Stimulated activated CD4-positive, alpha-beta T cell treated with anti-CD3 and anti-CD28 coated beads, Interleukin-2, amount 100 ng/mL, for 24 hours (primary cell): ENCODE measurements at regions not wholly inside any gene's neighbourhood (a gene's known extent, or its start where the extent isn't known, plus 50 kb on each side); places are given as distances from the start of the nearest gene placed in this dataset.

Experiments used
- DNase-seq, 2 donors: peaks; one replicate each; pipeline ENCODE4 v3.0.0-alpha.2; 2020

- DNase-seq = no peak
Observed at GRCh38 chr4:4689694-4690440, 148.0 kb upstream of the STX18 start.

- DNase-seq = no peak
Observed at GRCh38 chr4:4687935-4688727, 146.3 kb upstream of the STX18 start.

- DNase-seq = no peak
Observed at GRCh38 chr4:4687100-4687499, 145.3 kb upstream of the STX18 start.

DNA sequence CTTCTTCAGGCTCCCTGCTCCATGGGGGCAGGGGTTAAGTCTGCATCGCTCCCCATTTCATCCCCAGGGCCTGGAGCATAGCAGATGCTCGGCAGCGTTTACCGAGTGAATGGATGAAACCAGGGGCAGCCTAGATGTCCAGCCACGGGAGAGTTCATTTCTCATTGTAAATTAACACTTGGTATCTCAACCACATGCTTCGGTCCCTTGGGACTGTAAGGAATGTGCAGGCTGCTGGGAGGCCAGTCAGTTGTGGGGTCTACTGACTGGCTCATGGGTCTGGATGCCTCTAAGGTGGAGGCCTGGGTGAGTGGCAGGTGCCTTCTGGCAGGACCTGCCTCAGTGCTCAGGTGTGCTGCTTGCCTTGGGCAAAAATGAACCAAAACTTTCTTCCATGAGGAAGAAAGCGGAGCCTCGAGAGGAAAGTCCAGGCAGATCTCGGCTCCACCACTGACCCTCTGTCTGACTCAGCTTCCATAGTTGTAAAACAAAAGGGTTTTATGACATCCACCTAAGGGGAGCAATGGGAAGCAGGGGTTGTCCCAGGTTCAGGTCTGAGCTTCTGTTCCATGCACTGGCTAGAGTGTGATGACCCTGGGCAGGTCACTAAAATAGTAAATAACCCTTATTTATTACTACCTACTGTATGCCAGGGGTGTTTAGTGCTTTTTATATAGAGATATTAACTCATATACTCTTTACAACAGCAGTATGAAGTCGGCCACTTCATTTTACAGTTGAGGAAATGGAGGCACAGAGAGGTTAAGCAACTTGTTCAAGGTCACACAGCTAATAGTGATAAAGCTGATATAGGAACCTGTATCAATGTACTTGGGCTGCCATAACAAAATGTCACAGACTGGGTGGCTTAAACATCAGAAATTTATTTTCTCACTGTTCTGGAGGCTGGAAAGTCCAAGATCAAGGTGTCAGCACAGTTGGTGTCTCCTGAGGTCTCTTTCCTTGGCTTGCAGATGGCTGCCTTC is 144.3 kb upstream of the STX18 start:
- DNase-seq = no peak

DNA sequence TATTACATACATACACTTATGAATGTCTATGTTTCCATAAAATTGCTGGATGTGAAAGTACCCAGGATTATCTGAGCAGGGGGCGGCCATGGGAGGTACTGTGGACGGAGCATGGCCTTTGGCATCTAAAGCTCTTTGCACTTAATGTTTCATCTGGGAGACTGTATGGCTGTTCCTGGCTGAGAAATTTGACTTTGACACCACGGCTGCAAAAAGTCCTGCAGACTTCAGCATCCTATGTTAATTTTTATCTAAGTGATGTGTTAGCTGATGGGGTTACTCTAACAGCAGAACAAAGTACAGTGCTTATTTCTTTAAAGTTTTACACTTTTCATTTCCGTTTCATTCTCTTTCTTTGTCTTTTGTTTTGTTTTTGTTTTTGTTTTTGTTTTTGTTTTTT is 139.8 kb upstream of the STX18 start:
- DNase-seq = no peak

GRCh38 chr4:4680758-4681157 is 138.9 kb upstream of the STX18 start:
- no peak for DNase-seq

DNA sequence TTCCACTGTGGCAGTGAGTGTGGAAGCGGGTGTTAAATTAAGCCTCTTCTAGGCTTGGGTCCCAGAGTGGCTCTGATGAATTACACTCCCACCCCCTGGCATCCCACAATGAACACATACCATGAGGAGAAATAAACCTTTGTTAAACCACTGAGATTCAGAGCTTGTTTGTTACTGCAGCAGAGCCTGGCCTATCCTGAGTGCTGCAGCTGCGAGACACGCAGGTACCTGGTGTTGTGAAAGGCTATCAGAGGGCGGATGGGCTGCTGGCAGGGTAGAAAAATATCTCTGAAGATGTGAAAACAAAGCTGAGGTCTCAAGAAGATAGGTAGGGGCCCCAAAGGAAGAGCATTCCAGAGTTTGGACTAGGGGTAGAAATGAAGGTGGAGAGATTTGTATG is 138.4 kb upstream of the STX18 start:
- DNase-seq = no peak

DNA sequence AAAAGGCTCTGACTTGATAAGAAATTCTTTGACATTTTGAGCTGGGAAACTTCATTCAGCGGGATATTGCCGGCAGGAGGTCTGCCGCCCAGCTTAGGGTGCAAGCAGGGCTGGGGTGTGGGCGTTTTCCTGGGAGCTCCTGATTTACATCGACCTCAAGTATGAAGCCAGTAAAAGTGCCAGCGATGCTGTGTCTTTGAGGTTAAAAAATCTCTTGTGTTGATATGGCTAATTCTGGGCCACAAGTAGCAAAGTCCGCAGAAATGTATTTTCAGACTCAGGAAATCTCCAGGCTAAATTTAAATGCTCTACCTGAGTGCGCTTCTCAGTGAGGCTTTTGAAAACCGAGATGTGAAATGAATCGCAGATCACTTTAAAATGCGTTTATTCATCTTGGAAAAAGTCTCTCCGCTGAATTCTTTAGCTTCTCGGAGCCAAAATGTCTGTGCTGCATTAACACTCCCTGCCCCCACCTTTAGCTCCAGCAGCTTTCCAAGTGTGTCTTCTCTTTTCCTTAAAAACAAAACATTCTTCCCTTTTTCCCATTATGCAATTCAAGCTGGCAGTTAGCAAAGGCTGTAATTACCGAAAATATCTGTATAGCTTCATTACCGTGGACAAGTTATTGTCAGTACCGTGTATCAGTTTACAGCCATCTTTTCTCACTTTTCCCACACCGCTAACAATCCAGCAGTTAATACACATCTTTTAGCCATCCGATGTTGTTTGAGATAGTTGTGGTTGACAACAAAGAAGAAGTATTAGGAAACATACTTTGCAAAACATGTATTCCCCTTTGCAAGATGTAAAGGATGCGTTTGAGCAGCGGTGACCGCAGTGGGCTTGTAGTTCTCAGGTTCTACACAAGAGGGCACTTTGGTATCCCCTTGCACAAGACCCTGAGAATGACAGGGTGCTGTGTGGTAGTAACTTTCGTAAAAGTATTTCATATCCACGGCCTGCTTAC is 136.0 kb upstream of the STX18 start:
- DNase-seq = no peak

DNA sequence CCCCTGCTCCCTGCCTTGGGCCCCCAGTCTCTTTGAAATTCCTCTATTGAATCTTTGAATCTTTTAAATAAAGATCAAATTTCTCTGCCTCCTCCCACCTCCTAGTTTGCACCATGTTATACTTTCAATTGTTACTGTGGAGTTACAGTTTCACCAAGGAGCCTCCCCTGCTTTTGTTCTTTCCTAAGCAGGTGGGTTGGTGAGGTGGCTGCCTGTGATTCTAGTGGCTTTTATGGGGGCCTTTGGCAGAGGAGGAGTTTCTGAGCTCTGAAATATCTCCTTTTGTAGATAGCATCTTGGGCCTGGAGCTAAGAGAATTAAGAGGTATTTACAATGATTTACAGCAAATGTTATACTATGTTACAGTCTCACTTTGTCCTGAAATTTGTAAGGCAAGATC is 133.8 kb upstream of the STX18 start:
- no peak for DNase-seq

- DNase-seq = no peak
Observed at GRCh38 chr4:4675051-4675581, 133.3 kb upstream of the STX18 start.

DNA sequence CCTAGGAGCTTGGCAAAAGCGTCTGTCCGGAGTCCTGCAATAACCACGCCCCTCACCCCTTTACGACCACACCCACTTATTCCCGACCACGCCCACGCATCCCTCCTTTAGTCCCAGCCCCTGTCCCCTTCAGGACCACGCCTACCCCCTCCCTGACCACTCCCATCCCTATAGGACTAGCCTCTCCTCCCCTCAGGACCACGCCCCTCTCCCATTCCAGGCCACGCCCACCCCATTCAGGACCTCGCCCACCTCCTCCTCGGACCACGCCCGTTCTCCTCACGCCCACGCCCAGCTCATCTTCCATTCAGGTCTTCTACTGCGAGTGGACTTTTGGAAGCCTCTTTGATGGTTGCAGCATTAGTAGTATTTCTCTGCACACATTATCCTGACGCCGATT is 131.2 kb upstream of the STX18 start:
- peak in 1 of 2 donors; percentile 3 for DNase-seq

- no peak for DNase-seq
Observed at GRCh38 chr4:4672402-4672801, 130.6 kb upstream of the STX18 start.

DNA sequence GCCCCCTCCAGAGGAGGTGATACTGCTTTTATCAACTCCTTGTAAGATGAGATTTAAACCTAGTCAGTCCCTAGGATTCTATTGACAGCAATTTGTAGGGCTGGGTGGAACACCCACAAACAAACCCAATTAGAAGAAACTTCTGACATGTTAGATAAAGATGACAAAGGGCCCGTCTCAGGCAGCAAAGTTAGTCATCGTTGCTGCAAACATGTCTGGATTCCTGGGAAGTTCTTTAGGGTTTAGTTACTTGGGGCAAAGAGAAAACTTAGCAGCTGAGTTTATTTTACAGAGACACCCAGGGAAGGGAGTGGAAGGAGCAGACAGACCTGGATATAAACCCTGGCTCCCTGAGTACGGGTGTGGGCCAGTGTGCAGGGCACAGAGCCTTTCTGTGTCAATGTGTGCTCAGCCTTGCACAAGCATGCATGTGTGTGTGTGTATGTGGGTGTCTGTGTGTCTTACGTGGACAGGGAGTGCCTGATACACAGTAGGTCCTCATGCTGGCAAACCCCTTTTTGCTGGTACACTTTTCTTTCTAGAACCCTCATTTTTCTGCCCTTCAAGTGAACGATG is 130.0 kb upstream of the STX18 start:
- DNase-seq = no peak

- no peak for DNase-seq
Observed at GRCh38 chr4:4670869-4671268, 129.0 kb upstream of the STX18 start.

GRCh38 chr4:4668355-4669210 is 126.7 kb upstream of the STX18 start:
- DNase-seq = no peak

DNA sequence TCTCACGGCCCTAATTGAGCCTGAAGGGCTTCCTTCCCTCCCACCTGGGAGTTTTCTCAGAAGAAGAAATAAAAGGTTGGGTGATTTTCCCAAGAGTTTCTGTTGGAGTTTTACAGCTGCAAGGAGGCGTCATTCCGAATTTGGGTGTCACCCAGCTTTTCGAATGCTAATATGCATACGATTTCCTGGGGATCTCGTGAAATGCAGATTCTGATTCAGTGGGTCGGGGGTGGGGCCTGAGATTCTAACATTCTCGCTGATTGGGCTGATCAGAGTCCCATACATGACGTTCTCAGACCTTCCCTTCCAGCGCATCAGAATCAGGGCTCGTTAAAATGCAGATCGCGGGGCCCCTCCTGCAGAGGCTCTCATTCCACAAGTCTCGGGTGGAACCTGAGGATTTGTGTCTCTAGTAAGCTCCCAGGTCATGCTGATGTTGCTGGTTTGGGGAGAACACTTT is 125.8 kb upstream of the STX18 start:
- DNase-seq = no peak

GRCh38 chr4:4666693-4667621 is 125.1 kb upstream of the STX18 start:
- no peak for DNase-seq

DNA sequence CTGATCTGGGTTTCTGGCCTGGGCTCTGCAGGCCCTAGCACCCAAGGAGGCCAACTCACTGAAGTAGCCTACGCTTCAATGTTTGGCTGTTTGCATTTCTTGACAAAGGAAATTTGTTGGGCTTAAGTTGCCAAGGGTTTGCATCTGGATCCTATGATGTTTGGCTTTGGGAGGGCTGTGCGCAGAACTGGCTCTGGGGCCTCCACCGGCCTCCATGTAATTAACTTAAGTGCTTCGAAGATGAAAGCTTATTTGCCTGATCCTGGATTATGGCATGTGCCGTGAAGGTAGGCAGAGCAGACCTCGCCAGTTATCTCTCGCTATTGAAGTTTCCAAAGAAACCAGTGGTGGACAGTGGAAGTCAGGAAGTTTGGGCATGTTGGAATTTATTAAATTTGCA is 124.3 kb upstream of the STX18 start:
- DNase-seq = no peak

GRCh38 chr4:4664234-4664633 is 122.4 kb upstream of the STX18 start:
- DNase-seq = no peak
